ENCODE measurements at regions not wholly inside any gene's neighbourhood (a gene's known extent, or its start where the extent isn't known, plus 50 kb on each side); places are given as distances from the start of the nearest gene placed in this dataset.

DNA sequence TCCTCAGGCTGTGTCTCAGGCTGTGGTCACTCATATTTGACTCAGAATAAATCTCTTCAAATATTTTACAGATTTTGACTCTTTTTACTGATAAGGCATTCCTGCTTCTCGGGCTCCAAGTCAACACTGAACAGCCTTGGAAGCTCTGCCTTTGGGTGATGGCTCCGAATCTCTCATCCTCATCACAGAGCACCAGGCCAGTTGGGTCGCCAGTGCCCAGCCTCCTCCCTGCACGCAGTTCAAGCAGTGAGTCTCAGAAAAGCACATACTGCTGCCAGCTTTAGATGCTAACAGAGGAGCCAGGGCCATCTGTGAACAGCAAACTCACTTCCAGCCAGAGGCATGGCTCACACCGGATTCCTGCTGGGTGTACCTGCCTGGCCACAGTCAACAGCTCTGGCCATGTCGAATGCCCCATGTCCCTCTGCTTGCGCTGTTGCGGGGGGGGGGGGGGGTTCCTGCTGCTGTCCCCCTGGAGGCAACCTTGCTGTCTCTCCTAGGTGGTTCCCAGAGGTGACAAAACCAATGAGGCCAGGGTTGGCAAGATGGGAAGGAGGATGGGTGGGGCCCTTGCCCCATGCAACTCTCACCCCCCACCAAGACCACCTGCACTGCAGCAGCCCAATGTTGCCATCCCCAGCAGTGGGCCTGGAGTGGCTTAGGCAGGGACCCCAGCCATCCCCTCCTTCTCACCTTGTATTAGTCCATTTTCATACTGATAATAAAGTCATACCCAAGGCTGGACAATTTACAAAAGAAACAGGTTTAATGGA, 248.8 kb downstream of the ERMARD start:
- DNase-seq (ENCODE audit: low read depth) = no peak

DNA sequence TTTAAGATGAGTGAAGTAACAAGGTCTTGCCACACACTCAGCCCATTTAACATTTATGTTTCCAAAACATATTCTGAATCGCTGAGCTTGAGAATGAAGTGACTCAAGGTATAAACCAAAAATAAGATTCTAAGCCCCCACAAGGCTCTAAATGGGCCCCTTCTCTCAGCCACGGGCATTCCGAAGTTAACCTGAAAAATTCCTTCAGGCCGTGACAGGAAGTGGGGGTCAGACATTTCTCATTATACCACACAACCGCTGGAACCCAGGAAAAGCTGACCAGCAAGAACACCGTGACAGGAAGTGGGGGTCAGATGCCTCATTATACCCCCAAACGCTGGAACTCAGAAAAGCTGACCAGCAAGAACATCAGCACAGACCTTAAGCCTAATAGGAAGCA, 247.9 kb downstream of the ERMARD start:
- DNase-seq (ENCODE audit: low read depth) = no peak

DNA sequence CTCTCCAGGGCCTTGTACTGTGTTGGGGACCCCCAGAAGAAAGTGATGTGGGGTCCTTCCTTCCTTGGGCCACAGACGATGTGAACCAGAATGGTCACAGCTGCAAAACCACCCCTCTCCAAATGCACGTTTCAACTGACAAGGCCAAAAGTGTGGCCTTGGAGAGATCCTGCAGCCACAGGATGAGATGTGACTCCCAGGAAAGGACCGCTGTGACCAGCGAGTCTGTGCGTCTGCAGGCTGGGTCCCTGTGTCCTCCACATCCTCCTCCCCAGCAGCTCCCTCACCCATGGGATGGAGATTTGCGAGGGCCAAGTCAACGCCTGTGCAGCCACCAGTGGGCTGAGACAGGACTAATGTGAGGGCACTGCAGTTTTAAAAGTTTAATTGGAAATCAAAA, 247.0 kb downstream of the ERMARD start:
- no peak for DNase-seq (ENCODE audit: low read depth)

DNA sequence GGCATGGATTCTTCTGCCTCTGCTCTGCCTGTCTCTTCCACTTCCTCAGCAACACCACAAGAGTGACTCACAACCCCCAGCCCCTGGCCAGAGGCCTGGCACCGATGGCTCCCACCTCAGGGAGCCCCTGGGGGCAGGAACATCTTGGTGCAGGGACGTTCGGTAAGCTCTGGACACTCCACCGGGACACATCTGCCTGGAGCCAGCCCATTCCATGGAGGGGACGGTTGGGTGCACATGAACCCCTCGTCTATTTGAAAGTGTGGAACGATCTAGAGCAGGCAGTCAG, 246.5 kb downstream of the ERMARD start:
- DNase-seq (ENCODE audit: low read depth) = no peak

DNA sequence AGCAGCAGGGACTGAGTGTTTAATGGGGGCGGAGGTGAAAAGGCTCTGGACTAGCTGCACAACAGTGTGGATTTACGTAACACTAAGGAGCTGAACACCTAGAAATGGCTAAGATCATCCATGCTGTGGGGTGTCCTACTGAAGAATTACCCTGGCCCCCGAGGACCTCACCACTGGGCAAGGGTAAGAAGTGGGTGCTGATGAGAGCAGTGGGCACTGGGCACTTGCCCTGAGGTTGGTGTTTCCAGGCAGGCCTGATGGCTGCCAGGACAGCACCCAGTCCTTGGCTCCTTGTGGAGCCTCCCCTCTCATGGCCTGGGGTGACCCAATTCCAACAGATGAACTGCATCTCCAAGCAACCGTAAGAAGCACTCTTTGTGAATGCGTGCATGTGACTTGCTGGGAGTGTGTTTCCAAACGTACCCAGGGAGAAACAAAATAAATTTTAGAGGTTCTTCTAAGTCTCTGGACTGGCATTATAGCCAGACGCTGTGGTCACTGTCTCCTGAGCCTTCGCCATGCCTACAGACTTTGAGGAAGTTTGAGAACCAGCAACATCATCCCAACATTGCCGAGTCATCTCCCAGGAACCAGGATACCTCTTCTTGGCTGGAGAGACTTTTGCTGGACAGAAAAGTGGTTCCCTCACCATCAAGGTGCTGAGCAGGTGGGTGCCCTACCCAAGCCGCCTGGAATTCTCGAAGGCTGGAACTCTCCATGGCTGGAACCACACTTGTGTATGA, 245.9 kb downstream of the ERMARD start:
- DNase-seq (ENCODE audit: low read depth) = no peak

DNA sequence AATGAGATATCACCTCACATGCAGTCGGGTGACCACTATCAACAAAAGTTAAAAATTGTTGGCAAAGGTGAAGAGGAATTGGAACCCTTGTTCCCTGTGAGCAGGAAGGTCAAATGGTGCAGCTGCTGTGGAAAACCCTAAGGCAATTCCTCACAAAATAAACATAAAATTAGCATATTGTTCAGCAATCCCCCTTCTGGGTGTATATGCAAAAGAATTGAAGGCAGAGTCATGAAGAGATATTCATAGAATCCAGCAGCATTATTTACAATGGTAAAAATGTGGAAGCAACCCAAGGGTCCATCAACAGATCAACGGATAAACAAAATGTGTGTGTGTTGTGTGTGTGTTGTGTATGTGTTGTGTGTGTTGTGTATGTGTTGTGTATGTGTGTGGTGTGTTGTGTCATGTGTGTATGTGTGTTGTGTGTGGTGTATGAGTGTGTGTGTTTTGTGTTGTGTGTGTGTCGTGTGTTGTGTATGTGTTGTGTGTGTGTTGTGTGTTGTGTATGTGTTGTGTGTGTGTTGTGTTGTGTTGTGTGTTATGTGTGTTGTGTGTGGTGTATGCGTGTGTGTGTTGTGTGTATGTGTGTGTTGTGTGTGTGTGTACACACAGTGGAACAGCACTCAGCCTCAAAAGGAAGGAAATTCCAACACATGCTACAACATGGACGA, 245.1 kb downstream of the ERMARD start:
- DNase-seq (ENCODE audit: low read depth) = peak; percentile 1

DNA sequence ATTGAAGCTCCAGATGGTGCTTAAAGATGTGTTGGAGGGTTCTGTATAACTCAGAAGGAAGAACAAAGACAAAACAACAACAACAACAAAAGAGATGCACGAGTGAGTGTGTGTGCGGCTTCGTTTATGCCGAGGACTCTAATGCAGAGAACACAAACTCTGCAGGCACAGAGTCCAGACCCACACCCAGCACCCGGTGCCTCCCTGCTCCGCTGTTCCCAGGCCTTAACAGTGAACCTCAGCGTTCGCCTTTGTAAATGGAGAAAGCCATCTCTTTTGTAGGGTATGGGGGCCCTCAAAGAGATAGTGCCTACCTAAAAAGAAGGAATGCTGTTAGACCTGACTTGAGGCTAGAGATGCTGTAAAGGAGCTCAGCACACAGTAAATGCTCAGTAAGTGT, 243.3 kb downstream of the ERMARD start:
- DNase-seq (ENCODE audit: low read depth) = no peak

DNA sequence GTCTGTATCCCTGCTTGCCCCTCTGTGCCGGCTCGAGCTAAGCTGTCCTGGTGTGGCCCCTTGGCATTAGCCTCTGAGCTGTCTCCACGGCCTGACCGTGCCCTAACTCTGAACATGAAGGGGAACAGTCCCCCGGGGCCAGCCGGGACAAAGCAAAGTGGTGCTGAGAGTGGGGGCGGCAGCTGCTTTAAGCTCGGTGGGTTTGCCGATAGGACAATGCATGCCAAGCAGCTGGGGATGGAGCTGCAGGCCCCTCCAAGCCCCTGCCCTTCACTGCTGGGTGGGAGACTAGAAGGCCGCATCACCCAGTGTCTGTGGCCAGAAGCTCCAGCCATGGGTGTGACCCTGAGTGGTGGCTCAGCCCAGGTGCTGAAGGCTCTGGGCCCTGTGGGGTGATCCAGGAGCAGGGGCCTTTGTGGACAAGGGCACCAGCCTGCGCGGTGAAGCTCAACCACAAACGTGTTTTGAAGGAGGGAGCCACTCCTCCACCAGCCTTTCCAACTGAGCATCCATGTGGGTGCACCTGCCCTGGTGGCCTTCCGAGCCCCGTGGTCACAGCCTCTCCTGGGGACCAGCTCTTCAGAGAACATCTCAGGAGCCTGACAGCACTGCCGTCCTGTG, 242.5 kb downstream of the ERMARD start:
- DNase-seq (ENCODE audit: low read depth) = no peak

DNA sequence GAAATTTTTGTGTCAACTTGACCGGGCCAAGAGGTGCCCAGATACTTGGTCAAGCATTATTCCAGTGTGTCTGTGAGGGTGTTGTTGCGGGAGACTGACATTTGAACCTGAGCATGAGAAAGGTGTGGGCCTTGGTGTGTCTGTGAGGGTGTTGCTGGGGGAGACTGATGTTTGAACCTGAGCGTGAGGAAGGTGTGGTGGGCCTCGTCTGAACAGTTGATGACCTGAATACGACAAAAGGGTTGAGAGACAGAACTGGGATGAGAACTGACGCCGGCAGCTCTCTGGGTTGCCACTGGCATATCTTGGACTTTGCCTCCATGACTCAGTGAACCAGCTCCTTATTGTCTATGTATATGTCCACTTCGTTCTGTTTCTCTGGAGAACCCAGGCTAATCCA, 240.5 kb downstream of the ERMARD start:
- no peak for DNase-seq (ENCODE audit: low read depth)

DNA sequence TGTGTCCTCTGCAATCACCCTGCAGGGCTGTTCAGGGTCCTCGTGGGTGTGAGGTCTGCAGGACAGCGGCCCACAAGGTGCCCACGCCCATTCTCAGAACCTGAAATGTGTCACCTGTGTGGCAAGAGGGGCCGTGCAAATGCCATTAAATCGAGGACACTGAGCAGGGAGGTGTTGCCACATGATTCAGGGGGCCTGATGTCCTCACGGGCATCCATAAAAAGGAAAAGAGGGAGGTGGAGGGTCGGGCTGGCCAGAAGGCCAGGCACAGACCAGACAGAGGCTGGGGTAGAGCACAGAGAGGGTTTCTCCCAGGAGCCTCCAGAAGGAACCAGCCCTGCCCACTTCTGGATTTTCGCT, 239.6 kb downstream of the ERMARD start:
- DNase-seq (ENCODE audit: low read depth) = no peak

DNA sequence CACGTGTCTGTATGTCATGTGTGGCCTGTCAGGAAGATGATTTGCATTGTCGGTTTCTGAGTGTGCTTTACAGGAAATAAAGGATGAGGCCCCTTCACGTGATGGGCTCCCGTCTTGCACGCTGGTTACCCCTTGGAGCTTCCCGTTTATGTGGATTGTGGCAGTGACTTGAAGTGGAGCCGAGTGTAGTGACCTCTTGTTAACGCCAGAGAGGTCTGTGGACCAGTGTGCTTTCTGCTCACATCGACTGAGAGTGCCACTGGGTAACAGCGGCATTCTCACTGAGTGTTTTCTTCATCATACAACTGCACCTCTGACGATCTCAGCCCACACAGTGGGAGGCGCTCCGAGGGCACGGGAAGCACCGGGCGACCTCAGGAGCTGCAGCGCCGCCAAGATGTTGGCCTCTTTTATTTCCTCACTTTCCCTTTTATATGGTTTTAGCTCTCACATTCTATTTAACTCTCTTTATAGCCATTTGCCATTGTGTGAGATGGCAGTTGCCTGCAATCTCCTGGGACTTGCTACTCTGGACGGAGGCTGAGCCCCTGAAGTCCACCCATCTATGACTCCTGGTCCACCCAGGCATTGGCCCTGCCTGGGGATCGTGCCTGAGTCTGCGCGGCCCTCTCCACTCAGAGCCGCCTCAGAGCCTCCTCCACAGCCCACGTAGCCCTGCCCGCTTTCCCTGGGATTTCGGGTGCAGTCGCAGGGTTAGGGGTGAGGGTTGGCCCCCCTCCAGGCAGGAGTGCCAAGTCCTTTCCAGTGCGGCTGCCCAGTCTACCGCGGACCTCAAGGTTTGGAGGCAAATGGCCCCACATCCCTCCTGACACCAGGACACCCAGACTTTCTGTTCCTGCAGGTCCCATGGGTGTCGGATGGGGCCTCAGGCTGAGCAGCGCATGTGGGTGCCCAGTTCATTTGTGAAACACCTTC, 238.9 kb downstream of the ERMARD start:
- no peak for DNase-seq (ENCODE audit: low read depth)

DNA sequence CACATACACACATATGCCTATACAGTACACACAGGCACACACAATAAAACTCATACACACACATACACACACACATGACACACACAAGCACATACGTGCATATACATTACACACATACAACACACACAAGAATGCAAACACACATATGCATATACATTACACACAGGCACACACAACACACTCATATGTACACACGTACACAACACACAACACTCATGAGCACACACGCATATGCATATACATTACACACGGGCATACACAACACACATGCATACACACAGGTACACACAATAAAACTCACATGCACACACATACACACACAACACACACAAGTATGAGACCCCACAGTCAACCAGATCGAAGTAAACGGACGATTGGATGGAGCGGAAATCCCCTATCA, 238.2 kb downstream of the ERMARD start:
- DNase-seq (ENCODE audit: low read depth) = no peak

DNA sequence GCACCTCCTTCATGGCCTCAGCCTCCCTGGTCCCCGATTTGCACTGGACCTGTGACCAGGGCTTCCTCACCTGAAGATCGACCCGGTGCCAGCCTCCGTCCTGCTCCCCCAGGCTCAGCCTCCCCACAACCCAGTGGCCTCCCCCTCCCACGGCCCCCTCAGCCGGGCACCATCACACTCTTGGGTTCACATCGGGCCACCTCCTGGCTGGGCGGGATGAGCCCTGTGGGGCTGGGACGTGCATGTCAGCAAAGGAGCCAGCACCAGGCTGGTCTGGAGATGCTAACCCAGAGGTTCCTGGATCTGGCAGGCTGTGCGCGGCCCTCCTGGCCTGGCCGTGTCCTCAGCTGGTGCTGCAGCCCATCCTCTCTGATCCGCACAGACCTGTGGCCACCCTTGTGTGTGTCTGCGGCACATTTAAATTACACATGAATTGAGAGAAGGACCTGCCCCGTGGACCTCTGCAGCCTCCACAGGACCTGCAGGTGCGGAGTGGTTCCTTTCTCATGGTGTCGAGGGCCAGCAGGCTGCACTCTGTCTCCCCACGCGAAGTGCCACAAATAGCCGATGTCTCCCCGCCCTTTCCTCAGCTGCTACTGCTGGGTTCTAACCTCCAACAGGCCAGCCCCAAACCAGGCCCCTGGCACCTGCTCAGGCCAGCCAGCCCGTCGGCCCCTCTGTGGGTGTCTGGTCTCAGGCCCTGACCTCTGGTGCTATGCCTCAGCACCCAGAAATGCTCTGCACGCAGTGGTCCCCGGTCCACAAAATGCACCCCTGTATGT, 237.5 kb downstream of the ERMARD start:
- no peak for DNase-seq (ENCODE audit: low read depth)

DNA sequence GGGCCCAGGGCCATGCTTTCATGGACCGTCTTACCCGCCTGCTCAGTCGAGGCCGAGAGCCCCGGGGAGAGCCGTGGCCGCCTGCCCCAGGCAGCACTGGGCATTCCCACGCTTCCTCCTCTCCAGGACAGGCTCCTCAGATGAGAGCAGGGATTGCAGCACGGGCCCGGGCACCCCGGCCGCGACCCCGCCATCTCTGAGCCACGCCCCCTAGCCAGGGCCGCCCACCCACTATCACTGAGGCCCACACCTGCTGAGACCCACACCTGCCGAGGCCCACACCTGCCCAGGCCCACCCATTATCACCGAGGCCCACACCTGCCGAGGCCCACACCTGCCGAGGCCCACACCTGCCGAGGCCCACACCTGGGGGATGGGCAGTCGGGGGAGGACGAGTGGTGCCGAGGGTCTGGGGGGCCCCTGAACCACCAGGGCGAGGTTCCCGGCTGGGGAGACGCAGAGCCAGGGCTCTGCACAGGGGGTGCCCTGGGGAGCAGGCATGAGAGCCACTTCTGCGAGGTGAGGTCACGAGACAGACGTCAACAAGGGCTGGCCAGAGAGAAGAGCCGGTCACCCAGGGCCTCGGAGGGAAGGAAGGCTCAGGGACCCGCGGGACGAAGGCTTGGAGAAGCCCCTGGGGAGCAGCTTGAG, 235.6 kb downstream of the ERMARD start:
- DNase-seq (ENCODE audit: low read depth) = no peak

DNA sequence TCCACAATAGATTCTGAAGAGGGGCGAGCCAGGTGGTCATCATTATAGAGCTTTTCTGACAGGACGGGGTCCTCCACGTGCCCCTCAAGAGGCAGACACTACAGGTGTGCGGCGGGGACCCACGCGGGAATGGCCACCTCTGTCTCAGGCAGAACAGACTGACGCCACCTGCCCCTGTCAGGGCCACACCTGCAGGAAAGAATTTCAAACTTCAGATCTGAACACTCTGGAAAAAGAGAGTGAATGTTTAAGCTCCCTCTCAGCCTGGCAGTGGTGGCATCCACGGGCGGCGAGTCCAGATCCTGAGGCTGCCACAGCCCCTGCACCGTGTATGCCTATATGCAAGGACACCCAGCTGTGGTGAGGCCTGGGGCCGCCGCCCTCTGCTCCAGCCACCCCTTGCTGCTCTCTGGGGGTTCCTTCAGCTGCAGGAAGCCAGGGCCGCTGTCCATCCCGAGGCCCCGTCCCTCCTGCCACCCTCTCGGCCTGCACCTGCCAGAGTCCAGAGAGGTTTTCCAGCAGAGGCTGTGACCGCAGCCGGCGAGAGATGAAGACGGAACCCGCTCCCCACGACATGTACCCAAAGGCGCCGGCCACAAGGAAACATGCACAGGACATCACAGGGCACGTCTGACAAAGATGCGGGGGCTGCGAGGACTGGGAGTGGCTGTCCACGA, 234.9 kb downstream of the ERMARD start:
- no peak for DNase-seq (ENCODE audit: low read depth)

DNA sequence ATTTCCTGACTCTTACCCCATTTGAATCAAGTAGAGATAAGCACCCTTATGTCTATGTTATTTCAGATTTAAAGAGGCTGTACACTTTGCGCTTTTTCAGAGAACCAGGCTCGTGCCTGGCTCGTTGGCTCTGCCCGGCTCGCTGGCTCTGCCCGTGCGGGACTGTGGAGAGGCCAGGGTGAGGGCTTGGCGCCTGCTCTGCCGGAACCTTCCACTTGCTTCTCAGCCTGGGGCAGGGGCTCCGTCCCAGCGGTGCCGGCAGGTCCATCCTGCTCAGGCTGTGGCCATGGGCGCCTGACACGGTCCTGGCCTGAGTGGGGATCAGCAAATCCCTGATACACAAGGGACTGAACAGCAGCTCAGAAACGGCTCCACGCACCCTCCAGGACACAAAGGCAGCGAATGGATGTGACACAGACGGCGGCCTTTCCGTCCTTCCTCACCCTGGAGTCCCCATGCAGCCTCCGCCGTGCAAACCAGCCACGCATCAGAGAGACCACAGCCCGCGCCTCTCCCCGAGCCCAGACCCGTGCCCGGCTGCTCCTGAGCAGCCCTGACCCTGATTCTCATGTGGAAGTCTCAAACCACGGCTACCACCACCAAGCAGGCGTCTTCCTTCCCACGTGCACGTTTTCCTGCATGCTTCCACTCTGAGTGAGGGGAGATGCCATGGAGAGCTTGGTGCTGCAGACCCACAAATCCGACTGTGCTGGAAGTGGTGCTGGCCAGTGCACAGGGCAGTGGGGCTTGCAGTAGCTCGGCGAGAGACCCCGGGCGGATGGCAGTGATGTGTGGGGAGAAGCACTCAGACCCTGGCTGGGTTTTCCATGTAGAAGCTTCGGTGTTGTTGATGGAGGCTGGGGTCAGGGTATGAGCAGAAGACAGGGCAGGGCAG, 233.9 kb downstream of the ERMARD start:
- DNase-seq (ENCODE audit: low read depth) = no peak

DNA sequence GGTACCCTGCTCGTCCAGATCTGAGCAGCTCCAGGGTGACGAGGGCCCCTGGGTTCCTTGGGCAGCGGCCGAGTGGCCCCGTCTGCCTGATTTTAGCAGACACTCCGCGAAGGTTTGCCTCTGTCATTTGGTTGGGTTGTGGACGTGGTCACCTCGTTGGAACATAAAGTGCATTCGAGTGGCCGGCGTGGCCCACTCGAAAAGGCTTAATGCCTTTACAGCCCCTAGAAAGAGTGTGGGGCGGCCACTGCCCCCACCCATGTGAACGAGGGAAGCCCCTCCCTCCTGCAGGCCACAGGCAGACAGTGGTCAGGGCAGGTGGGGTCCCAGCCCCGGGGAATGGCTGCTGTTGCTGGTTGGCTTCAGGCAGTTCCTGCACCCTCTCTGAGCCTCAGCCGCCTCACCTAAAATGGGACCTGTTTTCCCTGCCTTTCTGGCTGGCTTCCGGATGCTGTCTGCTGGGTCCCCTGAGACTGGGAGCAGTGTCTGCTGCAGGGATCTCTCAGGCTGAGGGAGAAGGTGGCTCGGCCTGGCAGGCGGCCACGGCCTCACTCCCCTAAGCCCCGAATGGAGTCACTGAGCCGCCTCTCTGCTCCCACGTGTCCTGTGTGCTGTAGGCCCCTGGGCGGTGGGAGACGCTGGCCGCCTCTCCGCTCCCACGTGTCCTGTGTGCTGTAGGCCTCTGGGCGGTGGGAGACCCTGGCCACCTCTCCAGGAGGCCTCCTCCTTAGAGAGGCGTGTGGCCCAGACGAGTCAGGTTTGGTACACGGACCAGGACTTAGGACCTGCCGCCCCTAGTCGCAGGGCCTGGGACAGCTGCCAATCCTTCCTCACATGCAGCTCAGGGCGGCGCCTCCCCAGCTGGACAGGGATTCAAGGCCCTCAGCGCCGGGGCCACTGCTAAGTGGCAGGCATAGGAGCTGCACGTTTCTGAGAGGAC, 233.0 kb downstream of the ERMARD start:
- no peak for DNase-seq (ENCODE audit: low read depth)

DNA sequence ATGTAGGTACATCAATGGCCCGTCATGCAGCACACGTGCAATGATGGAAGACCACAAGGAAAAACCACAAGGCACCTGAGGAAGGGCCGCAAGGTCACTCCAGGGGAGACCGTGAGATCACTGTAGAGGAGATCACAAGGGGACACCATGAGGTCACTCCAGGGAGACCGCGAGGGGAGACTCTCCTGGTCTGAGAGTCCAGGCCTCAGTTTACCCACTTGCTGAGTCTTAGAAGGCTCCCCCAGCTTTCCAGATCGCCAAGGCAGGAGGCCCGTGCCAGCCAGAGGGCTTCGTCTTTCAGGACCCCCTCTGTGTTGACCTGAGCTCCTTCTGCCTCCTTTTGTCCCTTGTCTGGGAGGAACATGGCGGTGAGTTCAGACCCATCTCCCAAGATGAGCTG, 232.2 kb downstream of the ERMARD start:
- no peak for DNase-seq (ENCODE audit: low read depth)

Measured in renal cortical epithelial cell (primary cell).